HT-29 (cell line): ENCODE measurements at regions not wholly inside any gene's neighbourhood (a gene's known extent, or its start where the extent isn't known, plus 50 kb on each side); places are given as distances from the start of the nearest gene placed in this dataset. TPM values are rescaled to one million over a fixed set of nuclear protein-coding genes. Genes with fewer than 3 reads are reported as not detected.

Source experiments
- DNase-seq: peaks from one replicate; pipeline ENCODE4 v3.0.0-alpha.2; 2015; ENCODE audit warnings: low spot score
- small RNA-seq: library from RNA; depleted of rRNA; stranded (forward); fragments of <200 nt; gene quantifications from one replicate; pipeline ENCODE3, GENCODE V24; 2014

- no peak for DNase-seq
Observed at GRCh38 chrX:140848800-140849199, 139.2 kb downstream of the LINC00632 start.

GRCh38 chrX:140860718-140861117, 141.7 kb upstream of the SPANXB1 start:
- no peak for DNase-seq

- DNase-seq = no peak
Observed at GRCh38 chrX:140866446-140866845, 135.9 kb upstream of the SPANXB1 start.

GRCh38 chrX:140912606-140913005, 89.8 kb upstream of the SPANXB1 start:
- no peak for DNase-seq

GRCh38 chrX:140913802-140914501, 88.4 kb upstream of the SPANXB1 start:
- no peak for DNase-seq

- DNase-seq = no peak
Observed at GRCh38 chrX:140916872-140917271, 85.5 kb upstream of the SPANXB1 start.

GRCh38 chrX:140917354-140918115, 84.9 kb upstream of the SPANXB1 start:
- no peak for DNase-seq

GRCh38 chrX:140918398-140919038, 83.9 kb upstream of the SPANXB1 start:
- peak; percentile 80 for DNase-seq

GRCh38 chrX:140920416-140920815, 82.0 kb upstream of the SPANXB1 start:
- no peak for DNase-seq

- no peak for DNase-seq
Observed at GRCh38 chrX:140923118-140923517, 79.3 kb upstream of the SPANXB1 start.

GRCh38 chrX:140928739-140929138, 73.7 kb upstream of the SPANXB1 start:
- DNase-seq = no peak

- no peak for DNase-seq
Observed at GRCh38 chrX:140933016-140933415, 69.4 kb upstream of the SPANXB1 start.

GRCh38 chrX:140933874-140934655, 68.3 kb upstream of the SPANXB1 start:
- no peak for DNase-seq

GRCh38 chrX:140943513-140943912, 58.9 kb upstream of the SPANXB1 start:
- no peak for DNase-seq

GRCh38 chrX:140944710-140945109, 57.7 kb upstream of the SPANXB1 start:
- no peak for DNase-seq

GRCh38 chrX:140948827-140949226, 53.6 kb upstream of the SPANXB1 start:
- DNase-seq = no peak

- no peak for DNase-seq
Observed at GRCh38 chrX:140949233-140949632, 53.2 kb upstream of the SPANXB1 start.

Small RNA genes lying in the stretch of these regions (small RNA-seq; reads per million reads assigned to genes)
- gene MIR320D2 = not detected
